GM12865 (cell line): ENCODE measurements at regions not wholly inside any gene's neighbourhood (a gene's known extent, or its start where the extent isn't known, plus 50 kb on each side); places are given as distances from the start of the nearest gene placed in this dataset.

ENCODE experiments used
- DNase-seq: peaks from one replicate; pipeline ENCODE4 v3.0.0; 2010; ENCODE audit warnings: low read depth
- H3K4me3 ChIP-seq: 2 replicates; pipeline ENCODE4 v1.5.1; 2011; ENCODE audit warnings: mild to moderate bottlenecking, low read depth, low read length, control low read depth
- CTCF ChIP-seq: IDR thresholded peaks from 2 replicates; pipeline ENCODE4 v1.5.1; 2011; ENCODE audit warnings: low read length, control low read depth, low read depth, inconsistent platforms; ENCODE audit not compliant: insufficient read depth; ENCODE audit errors: missing control alignments

- DNase-seq, result no peak
- TF ChIP-seq CTCF, result no peak
- H3K4me3 ChIP-seq, result no peak overlapping the region
These were observed 105.5 kb upstream of the CPLX2 start for GRCh38 chr5:175765858-175766257.

- TF ChIP-seq CTCF, result no peak
- DNase-seq, result no peak
- H3K4me3 ChIP-seq, result no peak overlapping the region
These were observed 104.4 kb upstream of the CPLX2 start for GRCh38 chr5:175766963-175767362.

- H3K4me3 ChIP-seq, result no peak overlapping the region
These were observed 98.4 kb upstream of the CPLX2 start for GRCh38 chr5:175772747-175773533.

GRCh38 chr5:175773534-175774070 is 97.8 kb upstream of the CPLX2 start:
- no peak for DNase-seq
- TF ChIP-seq CTCF, result no peak
- H3K4me3 ChIP-seq, result no peak overlapping the region

More at GRCh38 chr5:175772747-175773533, 98.4 kb upstream of the CPLX2 start:
- TF ChIP-seq CTCF, result no peak
- DNase-seq, result no peak

GRCh38 chr5:175775416-175775815 is 96.0 kb upstream of the CPLX2 start:
- no peak for TF ChIP-seq CTCF
- no peak for DNase-seq
- no peak overlapping the region for H3K4me3 ChIP-seq

GRCh38 chr5:175778951-175779503 is 92.4 kb upstream of the CPLX2 start:
- no peak overlapping the region for H3K4me3 ChIP-seq
- no peak for TF ChIP-seq CTCF
- DNase-seq, result no peak
